Inferior parietal cortex (tissue), 1 donor: ENCODE measurements at regions not wholly inside any gene's neighbourhood (a gene's known extent, or its start where the extent isn't known, plus 50 kb on each side); places are given as distances from the start of the nearest gene placed in this dataset.

Experiments used
- DNase-seq: peaks from one replicate; pipeline ENCODE4 v3.0.0-alpha.2; 2016; ENCODE audit errors: extremely low spot score

GRCh38 chr13:61700620-61701019 is 285.0 kb upstream of the PCDH20 start:
- DNase-seq, result no peak

GRCh38 chr13:61700181-61700580 is 284.5 kb upstream of the PCDH20 start:
- no peak for DNase-seq

- DNase-seq, result no peak
These were observed 281.0 kb upstream of the PCDH20 start for GRCh38 chr13:61696676-61697075.

- DNase-seq, result no peak
These were observed 279.5 kb upstream of the PCDH20 start for GRCh38 chr13:61695147-61695546.

GRCh38 chr13:61692691-61693090 is 277.0 kb upstream of the PCDH20 start:
- DNase-seq, result no peak

- DNase-seq, result no peak
These were observed 270.0 kb upstream of the PCDH20 start for GRCh38 chr13:61685682-61686012.

GRCh38 chr13:61684976-61685681 is 269.5 kb upstream of the PCDH20 start:
- no peak for DNase-seq

GRCh38 chr13:61672756-61673155 is 257.1 kb upstream of the PCDH20 start:
- no peak for DNase-seq

GRCh38 chr13:61670384-61671161 is 254.9 kb upstream of the PCDH20 start:
- DNase-seq, result no peak

GRCh38 chr13:61664801-61665705 is 249.4 kb upstream of the PCDH20 start:
- no peak for DNase-seq

GRCh38 chr13:61654481-61654880 is 238.8 kb upstream of the PCDH20 start:
- DNase-seq, result peak; percentile 12

GRCh38 chr13:61648547-61648946 is 232.9 kb upstream of the PCDH20 start:
- DNase-seq, result no peak

GRCh38 chr13:61612192-61612591 is 196.5 kb upstream of the PCDH20 start:
- DNase-seq, result no peak

- no peak for DNase-seq
These were observed 192.5 kb upstream of the PCDH20 start for GRCh38 chr13:61608138-61608537.

GRCh38 chr13:61600360-61601033 is 184.8 kb upstream of the PCDH20 start:
- DNase-seq, result peak; percentile 56

- DNase-seq, result no peak
These were observed 176.8 kb upstream of the PCDH20 start for GRCh38 chr13:61592489-61592888.

- DNase-seq, result no peak
These were observed 160.3 kb upstream of the PCDH20 start for GRCh38 chr13:61575973-61576372.

GRCh38 chr13:61563645-61564044 is 148.0 kb upstream of the PCDH20 start:
- no peak for DNase-seq

GRCh38 chr13:61546911-61547310 is 131.3 kb upstream of the PCDH20 start:
- DNase-seq, result no peak

- no peak for DNase-seq
These were observed 130.8 kb upstream of the PCDH20 start for GRCh38 chr13:61546413-61546812.

- no peak for DNase-seq
These were observed 120.8 kb upstream of the PCDH20 start for GRCh38 chr13:61536433-61536832.
